Naive thymus-derived CD8-positive, alpha-beta T cell (primary cell): ENCODE measurements at regions not wholly inside any gene's neighbourhood (a gene's known extent, or its start where the extent isn't known, plus 50 kb on each side); places are given as distances from the start of the nearest gene placed in this dataset.
"Not testable (repeated sequence)": the region's sequence is repeated elsewhere in the genome, so short reads cannot be mapped to it uniquely, and the experiment has no call there.

Experiments
- ATAC-seq, 2 donors: fragments of 150-1000 bp; cut with Tn5 transposase in 1 of 2; sonication (Bioruptor Pico), chemical (Tn5 transposase) in 1 of 2; 1 replicate in 1 of 2; 2 replicates in 1 of 2; pipeline ENCODE4 v1.10.0; 2021; ENCODE audit warnings: mild to moderate bottlenecking in 2 of 2, moderate library complexity in 2 of 2
- POLR2A ChIA-PET: fragments of 350-600 bp; sonication (Branson Sonifier 250); formaldehyde crosslinking; loops from one replicate; lab custom pipeline; 2021; ENCODE audit warnings: antibody characterized with exemption; lab: Charles Lee
- DNase-seq, 10 donors: peaks; one replicate each; pipeline versions ENCODE4 v3.0.0 to v3.0.0-alpha.2; 2020 to 2022
- H3K27ac Mint-ChIP-seq, 10 donors: one replicate each; pipeline ENCODE4 v1.8.0; 2020 to 2022; ENCODE audit warnings: mild to moderate bottlenecking in 10 of 10, mixed read lengths in 10 of 10, moderate library complexity in 4 of 10, inconsistent platforms in 1 of 10
- H3K27me3 Mint-ChIP-seq, 5 donors: one replicate each; pipeline ENCODE4 v1.8.0; 2021 to 2022; ENCODE audit warnings: mixed read lengths in 5 of 5
- H3K36me3 Mint-ChIP-seq, 3 donors: one replicate each; pipeline ENCODE4 v1.8.0; 2020 to 2022; ENCODE audit warnings: mixed read lengths in 3 of 3, mild to moderate bottlenecking in 2 of 3, inconsistent platforms in 1 of 3
- H3K4me1 Mint-ChIP-seq, 4 donors: one replicate each; pipeline ENCODE4 v1.8.0; 2021 to 2022; ENCODE audit warnings: mixed read lengths in 4 of 4
- H3K4me3 Mint-ChIP-seq, 10 donors: one replicate each; pipeline ENCODE4 v1.8.0; 2020 to 2022; ENCODE audit warnings: mild to moderate bottlenecking in 10 of 10, mixed read lengths in 10 of 10, moderate library complexity in 6 of 10, inconsistent platforms in 1 of 10
- H3K9me3 Mint-ChIP-seq, 9 donors: one replicate each; pipeline ENCODE4 v1.8.0; 2020 to 2022; ENCODE audit warnings: mixed read lengths in 9 of 9, mild to moderate bottlenecking in 3 of 9, inconsistent platforms in 1 of 9, moderate library complexity in 1 of 9

- peak in 6 of 10 donors; percentile 21 to 56 (median 36) for DNase-seq
- H3K4me3 Mint-ChIP-seq, result peak overlapping the region; percentile 53 to 89 (median 74)
Measured at GRCh38 chr13:50130123-50130946, 115.1 kb downstream of the KCNRG start.

GRCh38 chr13:50131920-50132903, 117.0 kb downstream of the KCNRG start:
- peak overlapping the region in 5 of 10 donors; percentile 9 to 52 (median 38) for H3K4me3 Mint-ChIP-seq
- POLR2A ChIA-PET, result interaction anchor here (2.1 kb wide), 2 partner anchors 8 to 50 kb away, joined by 8 to 9 read pairs; no protein-coding TSS in a partner anchor
- ATAC-seq, result peak in 1 of 2 donors; percentile 29

More at GRCh38 chr13:50130123-50130946, 115.1 kb downstream of the KCNRG start:
- POLR2A ChIA-PET, result interaction anchor here (0.6 to 1.9 kb wide), 3 partner anchors 125 to 780 kb away, joined by 4 to 5 read pairs (median 4); partner anchors contain the start of genes RNASEH2B and TRIM13
- H3K9me3 Mint-ChIP-seq, result peaks cover 0 to 3% (median 0%) of the 10 kb centered on the region in 9 donors
- H3K27ac Mint-ChIP-seq, result peak overlapping the region in 5 of 10 donors; percentile 10 to 87 (median 72)
- ATAC-seq, result peak in 1 of 2 donors; percentile 23
- peaks cover 36 to 94% (median 49%) of the 10 kb centered on the region in 5 donors for H3K27me3 Mint-ChIP-seq
- H3K4me1 Mint-ChIP-seq, result peaks cover 12 to 56% (median 41%) of the 10 kb centered on the region in 4 donors
- peaks cover 0 to 5% (median 0%) of the 10 kb centered on the region in 3 donors for H3K36me3 Mint-ChIP-seq

GRCh38 chr13:50132904-50133357, 117.7 kb downstream of the KCNRG start:
- no peak for DNase-seq
- Mint-ChIP-seq H3K27me3 (peaks cover 41 to 87% (median 52%) of the 10 kb centered on the region in 5 donors), H3K4me1 (peaks cover 7 to 42% (median 25%) of the 10 kb centered on the region in 4 donors), H3K27ac (peak overlapping the region in 1 of 10 donors; percentile 40), H3K36me3 (peaks cover 0 to 5% (median 0%) of the 10 kb centered on the region in 3 donors), H3K4me3 (peak overlapping the region in 3 of 10 donors; percentile 9 to 52 (median 38)), H3K9me3 (peaks cover 0 to 3% (median 0%) of the 10 kb centered on the region in 9 donors)
- POLR2A ChIA-PET, result interaction anchor here (2.1 kb wide), 2 partner anchors 9 to 51 kb away, joined by 8 to 9 read pairs; no protein-coding TSS in a partner anchor
- ATAC-seq, result no peak

More at GRCh38 chr13:50131920-50132903, 117.0 kb downstream of the KCNRG start:
- Mint-ChIP-seq H3K36me3 (peaks cover 0 to 5% (median 0%) of the 10 kb centered on the region in 3 donors), H3K4me1 (peaks cover 9 to 44% (median 28%) of the 10 kb centered on the region in 4 donors), H3K27ac (peak overlapping the region in 4 of 10 donors; percentile 14 to 85 (median 66)), H3K27me3 (peaks cover 36 to 87% (median 49%) of the 10 kb centered on the region in 5 donors), H3K9me3 (peaks cover 0 to 3% (median 0%) of the 10 kb centered on the region in 9 donors)
- peak in 3 of 10 donors; percentile 15 to 25 (median 17) for DNase-seq

GRCh38 chr13:50133358-50133953, 118.2 kb downstream of the KCNRG start:
- DNase-seq (peak in 1 of 10 donors; percentile 59), ATAC-seq (no peak)
- peaks cover 7 to 38% (median 24%) of the 10 kb centered on the region in 4 donors for H3K4me1 Mint-ChIP-seq
- peaks cover 0 to 3% (median 0%) of the 10 kb centered on the region in 9 donors for H3K9me3 Mint-ChIP-seq
- peaks cover 39 to 85% (median 49%) of the 10 kb centered on the region in 5 donors for H3K27me3 Mint-ChIP-seq
- POLR2A ChIA-PET, result interaction anchor here (2.1 kb wide), 1 partner anchor 9 kb away, joined by 8 read pairs; no protein-coding TSS in a partner anchor
- peak overlapping the region in 1 of 10 donors; percentile 83 for H3K27ac Mint-ChIP-seq
- H3K36me3 Mint-ChIP-seq, result peaks cover 0 to 5% (median 0%) of the 10 kb centered on the region in 3 donors
- H3K4me3 Mint-ChIP-seq, result no peak overlapping the region

GRCh38 chr13:50136226-50136625, 121.0 kb downstream of the KCNRG start:
- H3K27ac Mint-ChIP-seq, result no peak overlapping the region
- H3K27me3 Mint-ChIP-seq, result peaks cover 27 to 58% (median 35%) of the 10 kb centered on the region in 5 donors
- H3K4me1 Mint-ChIP-seq, result peaks cover 3 to 16% (median 8%) of the 10 kb centered on the region in 4 donors
- ATAC-seq, result no peak
- peaks cover 0 to 2% (median 0%) of the 10 kb centered on the region in 9 donors for H3K9me3 Mint-ChIP-seq
- no peak overlapping the region for H3K4me3 Mint-ChIP-seq
- H3K36me3 Mint-ChIP-seq, result no peaks in the 10 kb centered on the region
- no peak for DNase-seq
- POLR2A ChIA-PET, result no interaction called here

- no peaks in the 10 kb centered on the region for H3K36me3 Mint-ChIP-seq
- no peak overlapping the region for H3K27ac Mint-ChIP-seq
- H3K27me3 Mint-ChIP-seq, result peaks cover 25 to 53% (median 31%) of the 10 kb centered on the region in 5 donors
Measured at GRCh38 chr13:50136678-50137077, 121.4 kb downstream of the KCNRG start.

GRCh38 chr13:50139435-50139934, 124.2 kb downstream of the KCNRG start:
- DNase-seq, ATAC-seq, H3K27ac Mint-ChIP-seq, H3K4me3 Mint-ChIP-seq, H3K36me3 Mint-ChIP-seq, H3K9me3 Mint-ChIP-seq, H3K4me1 Mint-ChIP-seq, POLR2A ChIA-PET: not testable (repeated sequence)
- H3K27me3 Mint-ChIP-seq, result peaks cover 8 to 25% (median 15%) of the 10 kb centered on the region in 5 donors

More at GRCh38 chr13:50136678-50137077, 121.4 kb downstream of the KCNRG start:
- POLR2A ChIA-PET, result no interaction called here
- Mint-ChIP-seq H3K4me1 (peaks cover 3 to 12% (median 6%) of the 10 kb centered on the region in 4 donors), H3K9me3 (peaks cover 0 to 2% (median 0%) of the 10 kb centered on the region in 9 donors), H3K4me3 (no peak overlapping the region)
- DNase-seq (no peak), ATAC-seq (no peak)

- Mint-ChIP-seq H3K36me3 (no peaks in the 10 kb centered on the region), H3K27ac (no peak overlapping the region), H3K9me3 (no peaks in the 10 kb centered on the region), H3K4me1 (peaks cover 0 to 11% (median 0%) of the 10 kb centered on the region in 4 donors), H3K4me3 (no peak overlapping the region), H3K27me3 (peaks cover 5 to 18% (median 9%) of the 10 kb centered on the region in 5 donors)
- ATAC-seq (no peak), DNase-seq (no peak)
- POLR2A ChIA-PET, result no interaction called here
Measured at GRCh38 chr13:50140153-50140552, 124.9 kb downstream of the KCNRG start.

- POLR2A ChIA-PET, result no interaction called here
- peak overlapping the region in 1 of 10 donors; percentile 17 for H3K4me3 Mint-ChIP-seq
- H3K4me1 Mint-ChIP-seq, result peaks cover 0 to 11% (median 0%) of the 10 kb centered on the region in 4 donors
- H3K27ac Mint-ChIP-seq, result no peak overlapping the region
- no peaks in the 10 kb centered on the region for H3K9me3 Mint-ChIP-seq
- no peaks in the 10 kb centered on the region for H3K36me3 Mint-ChIP-seq
- ATAC-seq (no peak), DNase-seq (no peak)
- peaks cover 5 to 12% (median 6%) of the 10 kb centered on the region in 5 donors for H3K27me3 Mint-ChIP-seq
Measured at GRCh38 chr13:50140581-50141374, 125.5 kb downstream of the KCNRG start.

GRCh38 chr13:50141375-50141975, 126.2 kb downstream of the KCNRG start:
- Mint-ChIP-seq H3K4me3 (peak overlapping the region in 1 of 10 donors; percentile 17), H3K36me3 (no peaks in the 10 kb centered on the region), H3K9me3 (no peaks in the 10 kb centered on the region), H3K4me1 (peaks cover 0 to 11% (median 0%) of the 10 kb centered on the region in 4 donors), H3K27ac (no peak overlapping the region), H3K27me3 (peaks cover 5 to 12% (median 6%) of the 10 kb centered on the region in 5 donors)
- DNase-seq, result no peak
- no peak for ATAC-seq
- POLR2A ChIA-PET, result no interaction called here
